GM19438 (cell line): ENCODE measurements at regions not wholly inside any gene's neighbourhood (a gene's known extent, or its start where the extent isn't known, plus 50 kb on each side); places are given as distances from the start of the nearest gene placed in this dataset.
"Not testable (repeated sequence)": the region's sequence is repeated elsewhere in the genome, so short reads cannot be mapped to it uniquely, and the experiment has no call there.

ENCODE experiments used
- ATAC-seq: cut with Tn5 transposase; IDR thresholded peaks from one replicate; pipeline ENCODE4 v1.9.1; 2021; ENCODE audit warnings: low read depth; ENCODE audit not compliant: unreplicated experiment

DNA sequence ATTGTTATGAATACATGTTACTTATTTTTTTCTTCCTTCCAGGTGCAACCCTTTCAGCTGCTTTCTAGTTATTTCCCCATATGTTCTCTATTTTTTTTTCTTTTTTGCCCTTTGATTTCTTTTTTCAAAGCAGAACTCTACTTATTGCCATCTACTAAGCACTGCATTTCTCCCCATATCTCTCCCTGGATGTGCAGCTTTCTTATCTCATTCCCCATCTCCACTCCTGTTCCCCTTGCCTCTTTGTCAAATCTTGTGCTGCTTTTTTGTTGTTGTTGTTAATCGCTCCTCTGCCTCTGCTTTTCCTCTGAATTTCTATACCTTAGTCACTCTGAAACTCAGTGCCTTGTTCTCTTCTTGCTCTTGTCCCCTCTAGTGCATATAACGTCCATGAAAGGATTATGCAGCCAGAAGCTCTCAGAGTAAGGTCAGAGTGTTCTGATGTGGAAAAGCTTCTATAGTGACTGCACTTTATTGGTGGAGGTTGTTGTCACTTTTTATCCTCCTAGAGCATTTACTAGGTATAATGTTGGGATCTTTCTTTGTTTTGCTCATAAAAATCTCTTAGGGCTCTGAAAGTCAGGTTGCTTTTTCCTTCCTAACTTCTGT is 51.1 kb upstream of the JADE1 start:
- no peak for ATAC-seq

DNA sequence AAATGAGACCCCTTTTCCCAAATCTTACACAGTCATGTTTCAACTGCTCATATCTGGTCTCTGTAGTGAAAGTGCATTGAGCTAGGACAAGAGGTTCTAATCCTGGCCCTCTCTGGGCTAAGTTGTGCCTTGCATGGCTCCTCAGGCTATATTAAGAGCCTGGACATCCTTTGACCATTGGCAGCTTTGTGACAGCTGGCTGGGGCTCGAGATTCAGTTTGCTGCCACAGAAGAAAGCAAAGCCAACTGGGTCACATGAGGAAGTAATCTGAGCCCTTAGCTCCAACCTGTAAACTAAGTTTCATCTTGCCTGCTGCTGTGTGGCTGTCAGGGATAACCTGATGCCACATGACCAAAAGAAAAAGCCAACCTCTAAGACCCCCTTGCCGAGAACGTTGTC is 51.8 kb upstream of the JADE1 start:
- ATAC-seq, result no peak

DNA sequence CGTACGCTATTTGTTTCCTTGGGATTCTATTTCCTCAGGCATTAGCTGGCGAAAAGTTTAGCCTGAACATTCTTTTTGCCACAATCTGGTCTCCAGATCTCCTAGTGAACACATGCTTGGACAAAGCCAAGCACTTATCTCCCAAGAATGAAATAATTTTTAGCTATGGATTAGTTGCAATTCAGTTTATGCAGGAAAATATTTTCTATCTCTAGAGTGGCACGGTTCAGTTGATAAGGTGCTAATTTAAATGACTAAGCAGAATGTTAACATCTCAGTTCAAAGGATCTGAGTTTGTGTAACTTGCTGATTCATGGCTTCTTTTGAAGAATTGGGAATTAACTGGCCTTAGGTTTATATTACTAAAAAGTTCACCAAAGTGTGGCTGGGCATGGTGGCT is 58.1 kb upstream of the JADE1 start:
- ATAC-seq, result no peak

DNA sequence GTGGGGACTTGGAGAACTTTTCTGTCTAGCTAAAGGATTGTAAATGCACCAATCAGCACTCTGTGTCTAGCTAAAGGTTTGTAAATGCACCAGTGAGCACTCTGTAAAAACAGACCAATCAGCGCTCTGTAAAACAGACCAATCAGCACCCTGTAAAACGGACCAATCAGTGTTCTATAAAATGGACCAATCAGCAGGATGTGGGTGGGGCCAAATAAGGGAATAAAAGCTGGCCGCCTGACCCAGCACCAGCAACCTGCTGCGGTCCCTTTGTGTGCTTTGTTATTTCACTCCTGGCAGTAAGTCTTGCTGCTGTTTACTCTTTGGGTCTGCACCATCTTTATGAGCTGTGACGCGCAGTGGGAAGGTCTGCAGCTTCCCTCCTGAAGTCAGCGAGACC is 67.8 kb upstream of the JADE1 start:
- ATAC-seq, result not testable (repeated sequence)

DNA sequence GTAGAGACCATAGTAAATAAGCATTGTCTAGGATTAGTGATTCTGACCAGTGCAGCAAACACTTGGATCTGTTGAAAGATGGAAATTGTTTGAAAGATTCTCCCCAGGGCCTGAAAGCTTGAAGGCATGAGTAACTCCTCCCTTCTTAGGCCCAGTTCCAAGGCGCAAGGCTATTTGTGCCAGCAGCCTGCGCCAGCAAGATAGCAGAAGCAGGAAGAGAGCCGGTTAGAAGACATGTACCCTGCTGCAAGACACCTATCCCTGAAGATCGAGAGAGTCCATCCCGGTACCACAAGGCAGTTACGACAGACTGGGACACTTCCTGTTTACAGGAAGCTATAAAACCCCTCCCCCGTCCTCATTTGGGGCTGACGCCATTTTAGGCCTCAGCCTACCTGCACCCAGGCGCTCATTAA is 72.4 kb upstream of the JADE1 start:
- no peak for ATAC-seq

DNA sequence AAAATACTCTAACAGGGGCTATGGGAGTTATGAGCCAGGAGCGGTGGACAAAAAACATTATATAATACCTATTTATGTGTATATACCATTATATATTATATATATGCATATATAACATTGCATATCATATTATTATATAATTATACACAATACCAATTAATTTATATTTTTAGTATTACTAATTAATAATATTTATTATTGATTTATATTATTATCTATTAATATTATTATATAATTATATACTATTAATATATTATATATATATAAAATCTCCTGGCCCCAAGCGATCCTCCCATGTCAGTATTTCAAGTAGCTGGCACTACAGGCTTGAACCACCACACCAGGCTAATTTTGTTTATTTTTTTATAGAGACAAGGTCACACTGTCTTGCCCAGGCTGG is 73.8 kb upstream of the JADE1 start:
- no peak for ATAC-seq

DNA sequence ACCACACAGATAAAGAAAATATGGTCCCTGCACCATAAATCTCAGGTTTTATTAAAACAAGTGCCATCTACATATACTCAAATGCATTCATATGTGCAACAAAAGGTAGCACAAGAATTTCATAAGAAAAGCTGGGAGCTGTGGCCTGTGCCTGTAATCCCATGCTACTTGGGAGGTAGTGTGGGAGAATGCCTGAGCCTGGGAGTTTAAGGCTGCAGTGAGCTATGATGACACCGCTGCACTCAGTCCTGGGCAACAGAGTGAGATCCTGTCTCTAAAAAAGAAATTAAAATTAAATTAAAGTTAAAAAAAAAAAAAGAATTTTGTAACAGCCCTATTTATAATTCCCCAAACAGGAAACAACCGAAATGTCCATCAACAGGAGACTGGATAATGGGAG is 81.3 kb upstream of the JADE1 start:
- ATAC-seq, result no peak

DNA sequence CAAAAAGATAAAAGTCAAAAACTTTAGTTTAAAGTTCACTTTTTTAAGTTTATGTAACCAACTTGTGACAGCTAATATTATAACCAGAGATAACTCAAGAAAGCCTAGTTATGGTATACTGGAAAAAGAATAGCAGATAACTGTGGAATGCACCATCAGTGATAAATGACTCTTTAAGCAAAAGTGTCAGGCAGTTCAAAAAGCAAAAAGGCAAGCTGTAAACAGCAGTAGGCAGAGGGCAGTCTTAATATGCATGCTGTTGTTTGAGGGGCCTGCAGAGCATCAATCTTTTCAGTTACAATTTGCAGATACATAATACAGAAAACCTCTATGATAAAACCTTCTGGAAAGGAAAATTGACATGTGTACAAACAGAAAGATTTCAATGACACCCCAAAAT is 81.8 kb upstream of the JADE1 start:
- no peak for ATAC-seq

DNA sequence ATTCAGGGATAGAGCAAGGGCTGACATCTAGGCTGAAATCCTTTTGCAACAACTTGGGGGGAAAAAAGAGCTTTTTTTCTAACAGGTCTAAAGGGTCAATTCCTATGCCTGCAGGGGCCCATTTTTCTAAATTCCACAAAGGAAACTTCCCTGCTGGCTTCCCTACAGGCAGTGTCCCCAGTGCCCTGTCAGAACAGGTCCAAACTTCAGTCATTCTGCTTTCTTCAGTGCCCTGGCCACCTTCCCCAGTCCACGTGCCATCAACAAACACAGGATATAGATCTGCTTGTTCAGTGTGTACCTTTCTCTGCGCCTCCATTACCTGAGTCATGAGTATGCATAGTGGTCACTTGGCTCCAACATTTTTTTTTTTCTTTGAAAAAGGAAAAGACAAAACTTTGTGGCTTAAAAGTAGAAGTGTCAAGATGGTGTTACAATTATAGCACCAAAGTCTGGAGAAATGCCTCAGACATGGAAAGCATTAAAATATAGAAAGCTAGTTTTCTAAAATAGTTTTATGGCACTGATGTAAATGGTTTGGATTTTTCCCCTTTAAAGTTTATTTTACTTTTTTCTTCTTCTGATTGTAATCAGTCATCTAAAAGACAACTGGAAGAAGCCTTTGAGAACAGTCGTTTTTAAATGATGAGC is 84.0 kb upstream of the JADE1 start:
- no peak for ATAC-seq

DNA sequence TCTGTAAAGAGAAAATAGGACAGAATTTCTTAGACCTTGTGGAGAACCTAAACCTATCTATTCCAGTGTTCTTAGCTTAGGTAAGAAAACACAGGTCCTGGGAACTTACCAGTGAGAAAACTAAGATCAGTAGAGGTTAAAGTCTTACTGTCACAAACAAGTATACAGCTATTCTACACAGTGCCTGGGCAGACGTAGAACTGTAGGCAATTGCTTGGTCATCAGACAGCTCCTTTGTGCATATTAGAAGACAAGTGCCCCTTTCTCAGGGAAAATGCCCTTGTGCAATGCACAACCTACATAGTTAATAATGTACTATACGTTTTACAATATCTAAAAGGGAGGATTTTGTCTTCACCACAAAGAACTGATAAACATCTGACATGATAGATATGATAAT is 86.6 kb upstream of the JADE1 start:
- ATAC-seq, result no peak

DNA sequence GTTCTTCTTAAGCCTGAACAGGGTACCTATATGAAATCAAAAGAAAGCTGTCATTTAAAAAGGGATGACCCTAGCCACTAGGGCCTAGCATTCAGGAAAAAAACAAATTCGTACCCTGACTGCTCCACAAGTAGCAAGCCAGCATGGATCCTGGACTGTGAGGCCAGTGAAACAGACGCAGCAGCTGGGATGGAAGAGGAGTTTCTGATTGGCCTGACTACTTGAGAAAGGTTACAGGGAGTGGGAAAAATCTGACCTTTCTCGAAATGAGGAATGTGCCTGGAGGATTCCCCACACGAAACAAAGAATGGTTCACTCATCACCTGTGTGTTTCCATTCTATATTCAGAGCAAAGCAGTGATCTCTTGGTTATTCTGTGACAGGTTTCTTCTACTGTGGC is 87.6 kb upstream of the JADE1 start:
- no peak for ATAC-seq

DNA sequence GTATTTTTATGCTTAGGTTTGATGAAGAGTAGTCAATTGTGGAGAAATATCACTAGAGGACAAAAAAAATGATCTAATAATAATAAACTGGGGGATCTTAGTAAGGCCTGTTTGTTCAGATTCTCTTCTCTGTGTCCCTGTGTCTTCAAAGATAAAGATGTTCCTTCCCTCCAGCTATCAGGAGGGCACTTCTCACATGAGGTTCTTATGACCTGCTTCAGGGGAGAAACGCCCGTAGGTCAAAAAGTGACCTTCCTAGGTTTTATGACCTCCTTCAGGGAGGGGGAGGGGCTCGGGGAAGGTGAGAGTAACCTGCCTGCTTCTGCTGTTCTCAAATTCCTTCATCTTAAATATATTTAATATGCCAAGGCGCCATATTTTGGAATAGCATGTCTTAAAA is 89.2 kb upstream of the JADE1 start:
- no peak for ATAC-seq

DNA sequence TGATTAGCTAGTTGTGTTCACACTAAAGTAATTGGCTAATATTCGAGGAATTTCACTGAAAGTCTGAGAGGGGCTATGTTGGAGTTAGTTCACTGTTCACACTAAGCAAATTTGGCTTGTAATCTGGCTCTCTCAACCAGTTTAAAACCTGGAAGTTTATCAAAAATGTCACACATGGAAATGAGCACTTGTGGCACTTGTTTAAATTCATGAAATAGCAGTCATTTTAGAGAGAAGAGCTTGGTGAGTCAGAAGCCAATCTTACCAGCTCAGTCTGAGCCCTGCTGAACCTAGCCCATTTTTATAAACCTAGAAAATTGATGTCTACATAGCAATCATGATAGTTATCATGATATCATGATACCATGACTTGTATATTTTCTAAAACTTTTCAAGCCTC is 90.7 kb upstream of the JADE1 start:
- ATAC-seq, result no peak

DNA sequence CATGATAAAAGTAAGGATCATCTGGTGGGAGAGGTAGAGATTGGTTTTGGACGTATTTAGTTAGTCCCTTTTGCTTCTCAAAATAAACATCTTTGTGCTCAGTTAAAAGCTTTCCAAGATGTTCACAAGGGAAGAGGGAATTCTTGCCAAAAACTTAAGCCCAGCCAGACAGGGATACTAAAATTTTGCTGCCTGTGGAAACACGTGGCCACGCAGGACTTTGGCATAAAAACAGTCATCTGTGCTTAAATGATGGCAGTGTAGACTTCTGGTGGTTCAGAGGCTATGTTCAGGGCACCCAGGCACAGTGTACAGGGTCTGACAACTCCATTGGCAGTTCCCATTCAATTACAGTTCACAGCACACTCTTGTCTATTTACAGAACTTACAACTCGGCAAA is 93.2 kb upstream of the JADE1 start:
- no peak for ATAC-seq

DNA sequence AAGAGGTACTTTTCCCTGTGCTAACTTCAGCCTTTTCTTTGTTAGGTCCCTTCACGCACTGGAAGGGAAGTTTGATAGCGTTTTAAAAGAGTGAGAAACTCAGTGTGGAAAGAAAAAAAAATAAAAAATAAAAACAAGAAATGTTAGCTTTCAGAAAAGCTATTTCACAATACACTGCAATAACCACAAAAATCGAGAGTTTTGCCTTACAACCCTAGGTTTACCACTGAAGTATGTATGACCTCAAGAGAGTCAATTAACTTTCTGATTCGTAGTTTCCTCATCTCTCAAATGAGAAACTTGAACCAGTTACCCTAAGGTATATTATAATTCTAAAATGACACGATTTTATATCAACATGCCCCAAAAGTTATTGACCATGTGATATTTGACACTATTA is 93.9 kb upstream of the JADE1 start:
- no peak for ATAC-seq

DNA sequence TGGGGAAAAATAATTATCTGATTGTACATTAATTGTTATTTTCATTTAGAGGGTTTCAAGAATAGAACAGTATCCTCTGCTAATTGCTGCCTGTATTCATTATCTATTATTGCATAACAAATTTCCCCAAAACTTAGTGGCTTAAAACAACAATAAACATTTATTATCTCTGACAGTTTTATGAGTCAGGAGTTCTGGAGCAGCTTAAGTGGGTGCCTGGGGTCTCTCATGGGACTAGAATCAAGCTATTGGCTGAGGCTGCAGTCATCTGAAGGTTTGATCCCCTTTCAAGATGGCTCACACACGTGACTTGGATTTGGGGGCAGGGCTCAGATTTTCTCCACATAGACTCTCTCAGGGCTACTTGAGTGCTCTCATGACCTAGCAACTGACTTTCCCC is 98.1 kb upstream of the JADE1 start:
- no peak for ATAC-seq

DNA sequence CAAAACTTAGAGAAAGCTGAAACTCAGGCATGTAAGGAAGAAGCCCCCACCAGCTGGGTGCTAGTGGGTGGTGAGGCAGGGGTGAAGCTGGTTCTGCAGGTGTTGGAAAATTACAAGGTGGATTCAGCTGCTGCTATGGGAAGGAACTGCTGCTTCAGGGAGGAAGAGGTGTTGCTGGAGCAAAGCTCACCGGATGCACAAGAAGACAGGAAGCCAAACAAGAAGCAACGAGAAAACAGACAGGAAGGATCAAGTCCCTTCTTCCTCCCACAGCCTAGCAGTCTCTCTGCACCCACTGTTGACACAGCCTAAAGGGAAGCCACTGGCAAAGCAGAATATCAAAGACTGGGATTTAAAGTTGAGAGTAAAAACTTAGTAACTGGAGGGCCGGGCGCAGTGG is 100.2 kb upstream of the JADE1 start:
- ATAC-seq, result no peak

DNA sequence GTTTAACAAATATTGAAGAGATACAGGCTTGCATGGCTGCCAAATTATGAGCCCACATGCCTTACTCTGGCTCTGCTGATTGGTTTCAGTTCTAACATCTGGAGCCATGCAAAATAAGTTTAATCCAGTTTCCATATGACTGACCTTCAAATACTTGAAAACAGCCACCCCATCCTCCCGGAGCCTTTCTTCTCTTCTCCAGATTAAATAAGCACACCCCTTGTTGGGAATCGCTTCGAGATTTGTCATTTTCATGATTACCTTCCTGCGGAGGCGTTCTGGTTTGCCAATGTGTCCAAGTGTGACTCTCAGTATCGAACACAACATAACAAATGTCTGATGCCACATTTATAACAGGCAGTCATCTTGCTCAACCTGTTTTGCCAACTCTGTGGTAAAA is 101.6 kb upstream of the JADE1 start:
- no peak for ATAC-seq

DNA sequence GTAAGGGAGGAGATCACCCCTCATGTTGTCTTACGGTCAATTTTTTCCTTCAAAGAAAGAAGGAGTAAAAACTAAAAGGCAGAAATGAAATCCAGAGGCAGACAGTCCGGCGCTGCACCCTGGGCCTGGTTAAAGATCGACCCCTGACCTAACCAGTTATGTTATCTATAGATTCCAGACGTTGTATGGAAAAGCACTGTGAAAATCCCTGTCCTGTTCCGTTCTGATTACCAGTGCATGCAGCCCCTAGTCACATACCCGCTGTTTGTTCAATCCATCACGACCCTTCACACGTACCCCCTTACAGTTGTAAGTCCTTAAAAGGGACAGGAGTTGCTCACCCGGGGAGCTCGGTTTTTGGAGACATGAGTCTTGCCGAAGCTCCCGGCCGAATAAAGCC is 105.6 kb upstream of the JADE1 start:
- no peak for ATAC-seq

DNA sequence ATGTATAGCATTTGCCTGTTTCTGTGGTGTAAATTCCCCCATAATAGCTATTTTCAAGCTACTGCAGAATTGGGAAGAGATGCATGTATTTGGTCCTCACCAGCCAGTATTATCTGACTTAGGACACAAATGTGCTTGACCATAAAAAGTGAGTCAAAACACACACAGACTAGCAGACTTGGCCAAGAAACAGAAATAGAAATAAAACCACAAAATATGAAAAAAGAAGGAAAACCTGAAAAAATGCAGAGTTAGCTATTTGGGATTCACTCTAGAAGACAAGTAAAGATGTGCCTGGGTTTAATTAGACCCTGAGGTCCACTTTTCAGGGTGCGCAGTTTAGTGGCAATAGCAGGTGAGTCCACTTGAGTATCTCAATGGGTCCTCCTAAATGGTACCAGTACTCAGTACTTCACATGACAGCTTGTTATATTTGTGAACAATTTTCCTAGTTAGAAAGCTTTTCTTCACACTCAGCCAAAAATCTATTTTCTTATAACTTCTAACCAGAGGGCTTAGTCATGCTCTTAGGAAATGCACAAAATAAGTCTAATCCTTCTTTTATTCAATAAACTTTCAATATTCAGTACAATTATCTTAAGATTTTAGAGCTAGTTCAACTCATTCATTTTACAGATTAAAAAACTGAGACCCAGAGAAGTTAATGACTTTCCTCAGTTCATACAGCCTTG is 108.7 kb upstream of the JADE1 start:
- no peak for ATAC-seq

DNA sequence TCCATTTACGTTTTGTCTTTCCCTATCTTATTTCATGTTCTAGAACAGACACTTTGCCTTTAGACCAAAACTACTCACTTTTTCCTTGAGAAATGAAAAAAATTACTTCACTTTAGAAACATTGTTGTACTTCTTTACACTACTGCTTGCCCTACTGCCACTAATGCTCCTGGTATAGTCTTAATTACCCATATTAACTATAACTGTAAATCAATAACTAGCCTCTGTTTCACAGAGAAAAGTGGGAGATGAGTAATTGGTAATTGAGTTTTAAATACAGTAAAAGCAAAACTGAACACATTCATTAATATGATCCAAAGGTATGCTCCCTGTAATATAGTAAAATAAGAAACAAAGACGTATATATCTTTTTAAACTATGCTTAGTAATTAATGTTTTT is 111.1 kb upstream of the JADE1 start:
- ATAC-seq, result no peak

DNA sequence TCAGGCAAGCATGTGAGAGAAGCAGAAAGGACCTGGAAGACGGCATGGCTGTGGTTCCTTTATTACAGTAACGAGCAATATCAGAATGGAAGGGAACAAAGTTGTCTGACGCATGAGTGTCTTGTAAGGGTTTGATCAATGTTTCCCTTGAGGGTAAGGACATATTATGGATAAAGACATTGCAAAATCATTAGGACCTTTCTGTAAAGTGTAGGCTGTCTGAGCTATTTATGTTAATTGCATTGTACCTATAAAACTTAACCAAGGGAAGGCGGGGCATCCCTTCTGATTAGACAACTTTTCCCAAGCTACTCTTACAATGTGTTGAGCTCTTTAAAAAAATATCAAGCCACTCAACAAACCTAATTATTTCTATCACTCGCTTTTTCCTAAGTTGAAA is 112.2 kb upstream of the JADE1 start:
- ATAC-seq, result no peak
